ENCODE measurements at regions not wholly inside any gene's neighbourhood (a gene's known extent, or its start where the extent isn't known, plus 50 kb on each side); places are given as distances from the start of the nearest gene placed in this dataset.
"Not testable (repeated sequence)": the region's sequence is repeated elsewhere in the genome, so short reads cannot be mapped to it uniquely, and the experiment has no call there.

DNA sequence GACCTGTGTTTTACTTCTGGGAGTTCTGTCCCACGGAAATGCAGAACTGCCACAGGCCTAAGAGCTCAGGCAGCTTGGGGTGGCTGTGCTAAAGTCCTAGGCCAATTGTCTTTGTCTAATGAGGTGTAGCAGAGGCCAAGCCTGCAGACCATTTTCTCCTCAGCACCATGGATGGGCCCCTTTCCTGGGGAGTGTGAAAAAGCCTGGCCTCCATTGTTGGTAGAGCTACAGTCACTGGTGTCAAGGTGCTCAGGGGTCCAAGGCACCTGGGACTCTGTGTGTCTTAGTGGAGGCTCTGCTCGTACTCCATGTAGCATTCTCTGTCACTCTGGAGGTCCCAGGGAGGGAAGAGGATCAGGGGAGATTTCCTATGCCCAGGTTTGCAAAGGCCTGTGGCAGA lies 329.6 kb downstream of the SLITRK5 start:
- no peak for DNase-seq
- POLR2A ChIA-PET = no interaction called here
- Mint-ChIP-seq H3K4me1 (no peaks in the 10 kb centered on the region), H3K9me3 (peaks cover 0 to 20% (median 0%) of the 10 kb centered on the region in 9 donors), H3K27ac (no peak overlapping the region), H3K4me3 (no peak overlapping the region), H3K36me3 (no peaks in the 10 kb centered on the region), H3K27me3 (no peaks in the 10 kb centered on the region)
- no peak for ATAC-seq

DNA sequence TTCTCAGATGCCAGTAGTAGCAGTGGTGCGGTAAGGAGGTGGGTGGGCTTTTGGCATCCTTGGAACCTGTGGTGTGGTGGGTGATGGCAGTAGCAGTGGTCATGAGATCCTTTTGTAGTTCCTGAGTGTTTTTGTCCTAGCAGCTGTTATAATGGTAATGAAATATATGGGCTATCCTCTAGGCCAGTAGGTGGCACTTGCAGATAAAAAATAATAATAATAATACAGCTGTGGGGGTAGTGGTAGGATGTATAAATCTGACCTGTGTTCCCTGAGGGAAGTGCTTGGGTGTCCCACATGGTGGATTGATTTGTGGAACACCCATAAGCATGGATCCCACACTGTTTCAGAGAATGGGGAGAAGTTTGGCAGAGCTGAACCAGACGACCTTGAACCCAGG lies 334.0 kb downstream of the SLITRK5 start:
- ATAC-seq (no peak), DNase-seq (no peak)
- Mint-ChIP-seq H3K27me3 (no peaks in the 10 kb centered on the region), H3K36me3 (no peaks in the 10 kb centered on the region), H3K9me3 (peaks cover 0 to 15% (median 2%) of the 10 kb centered on the region in 9 donors), H3K27ac (no peak overlapping the region), H3K4me3 (no peak overlapping the region), H3K4me1 (no peaks in the 10 kb centered on the region)
- POLR2A ChIA-PET = no interaction called here

DNA sequence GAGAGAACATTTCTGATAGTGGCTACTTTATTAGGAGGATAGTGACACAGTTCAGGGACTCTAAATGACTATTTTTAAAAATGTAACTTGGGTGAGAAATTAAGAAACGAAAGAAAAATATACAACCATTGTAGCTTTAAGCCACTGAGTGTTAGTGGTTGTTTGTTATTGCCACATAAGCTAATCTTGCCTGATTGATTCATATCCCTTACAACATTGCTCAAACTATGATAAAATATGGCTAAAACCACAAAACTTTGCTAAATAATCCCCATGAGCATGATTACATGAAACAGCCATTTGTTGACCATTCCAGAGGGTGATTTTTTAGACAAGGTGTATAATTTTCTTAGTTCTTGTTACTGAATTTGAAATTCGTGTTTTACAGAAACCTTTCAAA lies 343.4 kb downstream of the SLITRK5 start:
- H3K27me3 Mint-ChIP-seq = no peaks in the 10 kb centered on the region
- no peak for ATAC-seq
- DNase-seq = no peak
- H3K9me3 Mint-ChIP-seq = peaks cover 4 to 19% (median 7%) of the 10 kb centered on the region in 9 donors
- no peaks in the 10 kb centered on the region for H3K4me1 Mint-ChIP-seq
- peaks cover 0 to 6% (median 0%) of the 10 kb centered on the region in 3 donors for H3K36me3 Mint-ChIP-seq
- POLR2A ChIA-PET = no interaction called here
- no peak overlapping the region for H3K27ac Mint-ChIP-seq
- no peak overlapping the region for H3K4me3 Mint-ChIP-seq

DNA sequence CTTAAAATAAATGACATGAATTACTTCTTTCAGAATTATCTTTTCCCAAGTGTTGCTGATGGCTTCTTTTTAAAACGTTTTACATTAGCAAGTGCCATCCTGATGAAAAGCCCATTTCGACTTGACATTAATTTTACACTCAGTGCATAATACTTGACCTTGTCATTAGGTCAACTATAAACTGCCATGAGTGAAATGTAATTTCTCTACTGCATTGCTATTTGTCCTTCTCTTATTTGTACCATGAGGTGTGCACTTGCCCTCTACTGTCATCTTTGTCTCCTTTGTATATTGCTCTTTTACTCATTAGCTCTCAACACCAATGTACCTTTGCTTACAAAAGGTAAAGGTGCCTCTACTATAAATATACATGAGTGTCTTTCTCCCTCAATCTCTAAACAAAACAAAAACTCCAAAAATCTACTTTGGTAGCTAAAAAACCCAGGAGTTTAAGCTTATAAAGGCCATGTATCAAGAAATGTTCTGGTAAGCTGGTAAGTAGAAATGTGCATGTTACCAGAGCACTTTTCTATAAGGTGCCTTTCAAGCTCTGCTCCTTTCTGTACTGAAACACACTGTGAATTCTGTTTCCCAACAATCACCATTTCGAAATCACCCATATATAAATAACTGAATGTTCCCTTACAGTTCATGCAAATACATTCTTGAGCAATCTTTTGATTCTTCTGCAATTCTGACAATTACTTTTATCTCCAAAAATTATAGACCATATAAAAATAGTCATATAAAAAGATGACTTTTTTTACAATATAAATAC lies 351.4 kb downstream of the SLITRK5 start:
- Mint-ChIP-seq H3K9me3 (peaks cover 0 to 23% (median 3%) of the 10 kb centered on the region in 9 donors), H3K4me1 (no peaks in the 10 kb centered on the region), H3K27ac (no peak overlapping the region), H3K4me3 (no peak overlapping the region), H3K27me3 (no peaks in the 10 kb centered on the region), H3K36me3 (peaks cover 0 to 13% (median 0%) of the 10 kb centered on the region in 3 donors)
- ATAC-seq = no peak
- DNase-seq = no peak
- POLR2A ChIA-PET = no interaction called here

DNA sequence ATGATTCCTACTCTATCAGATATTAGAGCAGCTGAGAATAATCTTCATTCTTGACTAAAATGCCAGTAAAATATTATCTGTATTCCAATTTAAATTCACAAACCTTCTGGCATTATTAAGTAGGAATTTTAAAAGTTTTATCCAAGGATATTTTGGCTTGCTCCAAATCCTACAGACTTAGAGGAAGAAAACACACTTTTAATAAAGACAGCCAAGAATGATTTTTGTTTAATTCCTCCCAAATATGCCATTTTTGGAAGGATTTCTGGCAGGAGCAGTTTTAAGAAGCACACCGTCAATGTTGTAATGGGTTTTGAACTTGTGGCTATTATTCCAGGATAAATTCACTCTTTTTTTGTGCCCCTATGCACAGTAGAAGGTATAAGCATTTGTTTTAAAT lies 355.1 kb downstream of the SLITRK5 start:
- ATAC-seq (no peak), DNase-seq (no peak)
- POLR2A ChIA-PET = no interaction called here
- Mint-ChIP-seq H3K36me3 (no peaks in the 10 kb centered on the region), H3K27ac (no peak overlapping the region), H3K27me3 (no peaks in the 10 kb centered on the region), H3K4me3 (no peak overlapping the region), H3K4me1 (no peaks in the 10 kb centered on the region), H3K9me3 (peaks cover 0 to 5% (median 2%) of the 10 kb centered on the region in 9 donors)

DNA sequence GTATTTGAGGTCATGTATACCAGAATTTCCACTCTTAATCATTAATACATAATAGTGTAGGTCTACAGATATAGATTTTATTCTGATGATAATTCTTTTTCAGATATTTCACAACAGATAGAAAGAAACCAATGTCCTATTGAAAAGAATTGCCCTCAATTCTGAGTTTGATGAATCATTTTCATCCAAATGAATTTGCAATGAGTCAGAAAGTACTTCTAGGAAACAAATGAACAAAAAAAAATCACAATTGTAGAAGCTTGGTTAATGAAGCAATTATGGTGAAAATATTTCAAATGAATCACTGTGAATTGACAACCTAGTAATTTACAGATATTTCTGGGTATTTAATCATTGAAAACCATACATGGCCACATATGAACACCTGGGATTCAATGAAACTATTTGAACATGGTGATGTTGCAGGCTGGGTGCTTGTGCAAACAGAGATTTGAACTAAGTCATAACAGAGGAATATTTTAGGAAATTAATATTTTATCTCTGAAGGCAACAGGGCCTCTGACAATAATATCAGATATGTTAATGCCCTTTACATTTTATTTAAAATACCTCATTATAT lies 360.9 kb downstream of the SLITRK5 start:
- Mint-ChIP-seq H3K36me3 (no peaks in the 10 kb centered on the region), H3K27me3 (no peaks in the 10 kb centered on the region), H3K27ac (no peak overlapping the region), H3K4me1 (no peaks in the 10 kb centered on the region), H3K4me3 (no peak overlapping the region), H3K9me3 (no peaks in the 10 kb centered on the region)
- POLR2A ChIA-PET = no interaction called here
- DNase-seq (no peak), ATAC-seq (no peak)

DNA sequence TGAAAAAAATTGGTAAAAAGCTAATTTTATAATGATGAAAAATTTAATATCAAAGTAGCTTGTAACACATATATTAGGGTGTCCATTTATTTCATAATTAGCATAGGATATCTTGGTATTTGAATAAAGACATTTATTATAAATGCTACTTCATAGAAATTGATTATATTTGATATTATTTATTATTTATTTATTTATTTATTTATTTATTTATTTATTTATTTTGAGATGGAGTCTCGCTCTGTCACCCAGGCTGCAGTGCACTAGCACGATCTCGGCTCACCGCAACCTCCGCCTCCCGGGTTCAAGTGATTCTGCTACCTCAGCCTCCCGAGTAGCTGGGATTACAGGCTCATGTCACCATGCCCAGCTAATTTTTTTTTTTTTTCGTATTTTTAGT lies 365.0 kb downstream of the SLITRK5 start:
- H3K9me3 Mint-ChIP-seq, H3K27ac Mint-ChIP-seq, DNase-seq, ATAC-seq, H3K4me3 Mint-ChIP-seq, POLR2A ChIA-PET, H3K4me1 Mint-ChIP-seq, H3K36me3 Mint-ChIP-seq, H3K27me3 Mint-ChIP-seq: not testable (repeated sequence)

DNA sequence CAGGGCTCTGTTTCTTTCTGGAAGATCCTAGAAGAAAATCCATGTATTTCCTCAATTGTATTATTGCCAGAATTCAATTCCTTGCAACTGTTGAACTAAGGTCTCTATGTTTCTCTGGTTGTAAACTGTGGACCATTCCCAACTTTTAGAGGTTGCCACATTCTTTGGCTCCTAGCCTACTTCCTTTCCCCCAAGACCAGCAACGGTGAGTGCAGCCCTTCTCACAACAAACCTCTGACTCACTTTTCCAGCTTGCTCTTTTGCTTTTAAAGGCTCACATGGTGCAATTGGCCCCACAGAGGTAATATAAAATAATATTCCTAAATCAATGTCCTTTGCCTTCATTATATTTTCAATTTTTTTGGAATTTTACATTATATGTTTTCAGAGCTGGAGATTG lies 371.3 kb downstream of the SLITRK5 start:
- Mint-ChIP-seq H3K9me3 (peaks cover 0 to 8% (median 4%) of the 10 kb centered on the region in 9 donors), H3K27me3 (peaks cover 0 to 3% (median 0%) of the 10 kb centered on the region in 5 donors), H3K27ac (no peak overlapping the region), H3K4me1 (no peaks in the 10 kb centered on the region), H3K36me3 (no peaks in the 10 kb centered on the region), H3K4me3 (no peak overlapping the region)
- POLR2A ChIA-PET = no interaction called here
- ATAC-seq (no peak), DNase-seq (no peak)

DNA sequence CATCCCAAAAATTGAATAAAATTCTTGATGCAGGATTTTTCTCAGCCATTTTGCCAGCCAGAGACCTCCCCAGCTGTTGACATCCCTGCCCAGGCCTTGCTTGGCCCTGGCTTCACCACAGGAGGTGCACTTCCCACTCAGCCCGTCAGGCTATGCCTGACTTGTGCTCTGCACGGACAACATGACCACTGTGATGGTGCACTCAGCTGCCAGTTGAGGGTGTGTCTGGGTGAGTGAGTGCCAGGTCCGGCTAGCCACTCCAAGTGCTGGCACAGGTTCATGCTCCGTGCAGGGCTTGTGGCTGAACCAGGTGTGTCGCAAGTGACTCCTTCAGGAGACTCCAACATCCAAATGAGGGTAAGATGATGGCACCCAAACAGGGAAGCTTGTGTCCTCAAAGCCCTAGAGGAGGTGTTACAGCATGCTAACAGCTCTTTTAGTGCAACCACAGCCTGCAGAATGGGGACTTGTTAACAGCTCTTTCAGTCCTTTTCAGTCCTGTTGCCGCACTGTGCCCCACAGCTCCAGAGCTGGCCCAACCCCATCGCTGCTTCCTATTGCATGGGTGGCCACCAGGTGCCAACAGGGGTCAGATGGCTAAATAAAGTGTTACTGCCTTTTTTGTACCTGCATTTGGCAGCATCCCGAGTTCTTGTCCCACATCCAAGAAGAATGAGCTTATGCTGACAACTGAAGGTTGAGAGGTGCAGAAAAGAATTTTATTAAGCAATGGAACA lies 380.7 kb downstream of the SLITRK5 start:
- POLR2A ChIA-PET = no interaction called here
- Mint-ChIP-seq H3K4me1 (no peaks in the 10 kb centered on the region), H3K36me3 (peaks cover 0 to 6% (median 0%) of the 10 kb centered on the region in 3 donors), H3K4me3 (no peak overlapping the region), H3K27me3 (no peaks in the 10 kb centered on the region), H3K9me3 (peaks cover 0 to 19% (median 9%) of the 10 kb centered on the region in 9 donors), H3K27ac (no peak overlapping the region)
- DNase-seq = peak in 1 of 10 donors; percentile 47
- ATAC-seq = no peak

DNA sequence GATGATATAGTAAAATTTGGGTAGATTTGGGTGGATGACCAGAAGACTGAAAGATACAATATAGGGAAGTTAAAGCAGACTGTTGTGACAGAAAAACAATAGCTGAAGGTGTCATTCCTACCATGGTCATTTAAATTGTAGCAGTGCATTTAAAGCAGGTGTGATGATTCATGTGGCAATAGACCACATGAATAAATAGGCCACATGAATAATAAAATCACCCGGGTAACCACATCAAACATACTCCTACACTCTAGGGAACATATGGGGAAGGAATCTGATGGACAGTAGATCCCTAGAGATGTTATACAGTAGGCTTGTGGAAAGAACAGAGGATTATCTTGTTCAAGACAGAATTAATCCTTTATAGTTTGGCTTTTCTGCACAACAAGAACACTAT lies 392.6 kb downstream of the SLITRK5 start:
- POLR2A ChIA-PET = no interaction called here
- no peaks in the 10 kb centered on the region for H3K27me3 Mint-ChIP-seq
- H3K27ac Mint-ChIP-seq = no peak overlapping the region
- H3K36me3 Mint-ChIP-seq = peaks cover 0 to 2% (median 0%) of the 10 kb centered on the region in 3 donors
- H3K9me3 Mint-ChIP-seq = peaks cover 0 to 23% (median 4%) of the 10 kb centered on the region in 9 donors
- no peak for DNase-seq
- H3K4me1 Mint-ChIP-seq = no peaks in the 10 kb centered on the region
- H3K4me3 Mint-ChIP-seq = no peak overlapping the region
- ATAC-seq = no peak

DNA sequence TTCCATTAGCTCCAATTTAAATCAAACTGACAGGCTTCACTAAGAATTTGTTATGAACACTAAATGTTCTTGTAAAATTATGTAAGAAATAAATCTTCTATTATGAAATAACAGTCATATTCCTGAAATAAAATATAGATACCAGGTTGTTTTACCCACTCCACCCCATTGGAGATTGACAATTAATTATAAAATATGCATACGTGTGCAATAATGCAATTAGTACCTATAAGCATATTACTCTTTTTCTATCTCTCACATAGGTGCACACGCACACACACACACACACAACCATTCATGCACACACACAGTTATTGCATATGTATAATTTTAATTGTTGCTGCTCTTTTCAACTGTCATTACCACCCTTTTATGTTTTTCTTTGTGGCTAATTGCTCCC lies 395.7 kb downstream of the SLITRK5 start:
- POLR2A ChIA-PET = no interaction called here
- Mint-ChIP-seq H3K9me3 (peaks cover 0 to 19% (median 5%) of the 10 kb centered on the region in 9 donors), H3K27ac (no peak overlapping the region), H3K4me3 (no peak overlapping the region), H3K36me3 (peaks cover 0 to 2% (median 0%) of the 10 kb centered on the region in 3 donors), H3K27me3 (no peaks in the 10 kb centered on the region), H3K4me1 (no peaks in the 10 kb centered on the region)
- ATAC-seq = no peak
- DNase-seq = no peak

DNA sequence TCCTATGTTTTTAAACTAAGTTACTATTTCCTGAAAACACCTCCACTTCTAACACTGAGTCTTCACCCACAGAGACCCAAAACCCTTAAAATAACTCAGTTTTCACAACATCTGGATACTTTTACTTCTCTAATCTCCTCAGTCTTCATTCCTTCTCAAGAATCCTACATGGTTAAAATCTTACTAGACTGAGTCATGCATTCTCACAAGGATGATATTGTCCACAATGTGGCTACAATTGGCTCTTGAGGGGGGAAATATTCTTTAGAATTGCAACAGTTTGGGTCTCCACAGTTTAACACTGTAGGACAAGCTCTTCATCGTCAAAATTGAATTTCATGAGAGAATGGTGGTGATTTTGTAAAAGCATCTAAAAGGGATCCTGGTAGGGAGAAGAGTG lies 397.1 kb downstream of the SLITRK5 start:
- Mint-ChIP-seq H3K4me1 (no peaks in the 10 kb centered on the region), H3K27ac (no peak overlapping the region)
- no peak for DNase-seq

DNA sequence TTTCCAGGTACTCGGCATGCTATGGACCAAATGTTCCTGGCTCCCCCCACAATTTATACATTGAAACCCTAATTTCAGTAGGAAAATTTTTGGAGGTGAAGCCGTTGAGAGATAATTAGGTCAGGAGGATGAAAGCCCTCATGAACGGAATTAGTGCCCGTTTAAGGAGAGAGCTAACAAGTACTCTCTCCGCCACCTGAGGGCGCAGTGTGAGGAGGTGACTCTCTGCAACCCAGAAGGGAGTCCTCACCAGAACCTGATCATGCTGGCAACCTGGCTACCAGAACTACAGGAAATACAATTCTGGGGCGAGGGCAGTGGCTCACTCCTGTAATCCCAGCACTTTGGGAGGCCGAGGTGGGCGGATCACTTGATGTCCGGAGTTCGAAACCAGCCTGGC lies 397.8 kb downstream of the SLITRK5 start:
- H3K27me3 Mint-ChIP-seq = no peaks in the 10 kb centered on the region
- peaks cover 0 to 2% (median 0%) of the 10 kb centered on the region in 3 donors for H3K36me3 Mint-ChIP-seq
- no peak overlapping the region for H3K4me3 Mint-ChIP-seq
- POLR2A ChIA-PET = no interaction called here
- DNase-seq = no peak
- H3K4me1 Mint-ChIP-seq = no peaks in the 10 kb centered on the region
- no peak for ATAC-seq
- peaks cover 0 to 17% (median 5%) of the 10 kb centered on the region in 9 donors for H3K9me3 Mint-ChIP-seq
- H3K27ac Mint-ChIP-seq = no peak overlapping the region

More for the DNA sequence above, 397.1 kb downstream of the SLITRK5 start:
- POLR2A ChIA-PET = no interaction called here
- no peak for ATAC-seq
- H3K9me3 Mint-ChIP-seq = peaks cover 0 to 17% (median 5%) of the 10 kb centered on the region in 9 donors
- peaks cover 0 to 2% (median 0%) of the 10 kb centered on the region in 3 donors for H3K36me3 Mint-ChIP-seq
- no peak overlapping the region for H3K4me3 Mint-ChIP-seq
- H3K27me3 Mint-ChIP-seq = no peaks in the 10 kb centered on the region

Data from naive thymus-derived CD8-positive, alpha-beta T cell (primary cell).